Lower leg skin (tissue), 4 donors: ENCODE measurements at regions not wholly inside any gene's neighbourhood (a gene's known extent, or its start where the extent isn't known, plus 50 kb on each side); places are given as distances from the start of the nearest gene placed in this dataset.

Experiments used
- DNase-seq, 2 donors: peaks; one replicate each; pipeline ENCODE4 v3.0.0-alpha.2; 2019; ENCODE audit warnings: low spot score in 2 of 2
- H3K4me3 ChIP-seq: fragments of 200-600 bp; sonication (generic); 2 replicates; pipeline ENCODE4 v1.5.1; 2017; ENCODE audit warnings: mild to moderate bottlenecking, low read depth; ENCODE audit not compliant: poor library complexity, severe bottlenecking
- CTCF ChIP-seq, 3 donors: fragments of 450-650 bp; IDR thresholded peaks; one replicate each; pipeline ENCODE4 v1.5.1; 2016; ENCODE audit warnings: antibody characterized with exemption in 3 of 3, mild to moderate bottlenecking in 3 of 3, moderate library complexity in 2 of 3
- POLR2A ChIP-seq, 2 donors: fragments of 450-650 bp; IDR thresholded peaks; one replicate each; pipeline ENCODE4 v1.6.1; 2016 to 2017; ENCODE audit warnings: antibody characterized with exemption in 2 of 2, mild to moderate bottlenecking in 1 of 2, moderate library complexity in 1 of 2
- WGBS, 2 donors: methylation state at CpG; one replicate each; pipeline ENCODE4 v1.1.5; 2018; 5-methylcytosine and 5-hydroxymethylcytosine counted together
- intact Hi-C: fragments of 100-400 bp; cut with DNase I; formaldehyde crosslinking; loops from one replicate; pipeline ENCODE4 v1.15.0; 2023; ENCODE audit warnings: low total_unique reads

- DNase-seq: no peak
- WGBS, 2 donors: 83 to 89% methylated on average over 3 of the region's 3 CpGs
- intact Hi-C loops: no loop called here
- no peak for TF ChIP-seq POLR2A (IDR thresholded peaks at IDR 0.05)
- no peak for TF ChIP-seq CTCF (IDR thresholded peaks at IDR 0.05)
- H3K4me3 ChIP-seq: no peak overlapping the region
Measured at GRCh38 chr15:96041982-96042733, 288.3 kb upstream of the NR2F2 start.

GRCh38 chr15:96042734-96043224 lies 287.7 kb upstream of the NR2F2 start:
- 55 to 60% methylated on average over 8 of the region's 8 CpGs for WGBS, 2 donors
- no peak for DNase-seq
- no peak for TF ChIP-seq CTCF (IDR thresholded peaks at IDR 0.05)
- no peak for TF ChIP-seq POLR2A (IDR thresholded peaks at IDR 0.05)
- intact Hi-C loops: no loop called here
- no peak overlapping the region for H3K4me3 ChIP-seq

- 83 to 90% methylated on average over 7 of the region's 7 CpGs for WGBS, 2 donors
- no peak overlapping the region for H3K4me3 ChIP-seq
- DNase-seq: no peak
- TF ChIP-seq CTCF (IDR thresholded peaks at IDR 0.05) (no peak), POLR2A (IDR thresholded peaks at IDR 0.05) (no peak)
- intact Hi-C loops: no loop called here
Measured at GRCh38 chr15:96043591-96044171, 286.8 kb upstream of the NR2F2 start.

GRCh38 chr15:96046620-96047240 lies 283.8 kb upstream of the NR2F2 start:
- H3K4me3 ChIP-seq: no peak overlapping the region
- DNase-seq: no peak
- intact Hi-C loops: no loop called here
- TF ChIP-seq CTCF (IDR thresholded peaks at IDR 0.05) (no peak), POLR2A (IDR thresholded peaks at IDR 0.05) (no peak)
- 69 to 75% methylated on average over 5 of the region's 5 CpGs for WGBS, 2 donors

- 40 to 47% methylated on average over 14 of the region's 14 CpGs for WGBS, 2 donors
- intact Hi-C loops: no loop called here
- DNase-seq: no peak
- TF ChIP-seq POLR2A (IDR thresholded peaks at IDR 0.05) (no peak), CTCF (IDR thresholded peaks at IDR 0.05) (no peak)
- no peak overlapping the region for H3K4me3 ChIP-seq
Measured at GRCh38 chr15:96047255-96047931, 283.1 kb upstream of the NR2F2 start.
